Gastrocnemius medialis (tissue), 4 donors: ENCODE measurements at regions not wholly inside any gene's neighbourhood (a gene's known extent, or its start where the extent isn't known, plus 50 kb on each side); places are given as distances from the start of the nearest gene placed in this dataset.

Experiments used
- POLR2A ChIP-seq, 2 donors: fragments of 450-650 bp; IDR thresholded peaks; one replicate each; pipeline ENCODE4 v1.6.1; 2017; ENCODE audit warnings: antibody characterized with exemption in 2 of 2, mild to moderate bottlenecking in 2 of 2, moderate library complexity in 2 of 2
- TF ChIP-seq, protein P1 (sequence below), 5 experiments: fragments of 450-650 bp in 3 of 5; fragments of 200-600 bp in 2 of 5; sonication (generic) in 2 of 5; IDR thresholded peaks in 4 of 5; conservative IDR thresholded peaks in 1 of 5; 1 replicate in 4 of 5; 2 replicates in 1 of 5; pipeline ENCODE4 v1.5.1; 2016 to 2019; ENCODE audit warnings: antibody characterized with exemption in 5 of 5, mild to moderate bottlenecking in 3 of 5, moderate library complexity in 3 of 5

DNA sequence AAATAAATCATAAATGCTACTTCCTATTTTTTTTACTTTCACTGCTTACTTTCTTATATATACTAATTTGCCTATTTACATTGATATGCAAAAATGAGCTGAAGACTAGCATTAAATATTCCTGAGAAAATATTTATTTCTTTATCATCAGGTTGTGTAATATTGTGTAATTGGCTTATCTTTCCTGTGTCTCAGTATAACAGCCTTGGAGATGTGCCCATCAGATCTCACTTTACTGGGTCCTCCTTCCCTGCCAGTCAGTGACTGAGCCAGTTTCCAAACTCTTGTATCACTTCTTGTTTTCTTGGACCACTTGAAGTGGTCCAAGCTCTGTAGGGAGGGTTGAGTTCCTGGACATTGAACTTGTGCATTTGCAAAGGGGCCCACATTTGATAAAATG is 900.0 kb downstream of the LUZP2 start:
- no peak for TF ChIP-seq POLR2A (IDR thresholded peaks at IDR 0.05)
- TF ChIP-seq, protein P1, sequence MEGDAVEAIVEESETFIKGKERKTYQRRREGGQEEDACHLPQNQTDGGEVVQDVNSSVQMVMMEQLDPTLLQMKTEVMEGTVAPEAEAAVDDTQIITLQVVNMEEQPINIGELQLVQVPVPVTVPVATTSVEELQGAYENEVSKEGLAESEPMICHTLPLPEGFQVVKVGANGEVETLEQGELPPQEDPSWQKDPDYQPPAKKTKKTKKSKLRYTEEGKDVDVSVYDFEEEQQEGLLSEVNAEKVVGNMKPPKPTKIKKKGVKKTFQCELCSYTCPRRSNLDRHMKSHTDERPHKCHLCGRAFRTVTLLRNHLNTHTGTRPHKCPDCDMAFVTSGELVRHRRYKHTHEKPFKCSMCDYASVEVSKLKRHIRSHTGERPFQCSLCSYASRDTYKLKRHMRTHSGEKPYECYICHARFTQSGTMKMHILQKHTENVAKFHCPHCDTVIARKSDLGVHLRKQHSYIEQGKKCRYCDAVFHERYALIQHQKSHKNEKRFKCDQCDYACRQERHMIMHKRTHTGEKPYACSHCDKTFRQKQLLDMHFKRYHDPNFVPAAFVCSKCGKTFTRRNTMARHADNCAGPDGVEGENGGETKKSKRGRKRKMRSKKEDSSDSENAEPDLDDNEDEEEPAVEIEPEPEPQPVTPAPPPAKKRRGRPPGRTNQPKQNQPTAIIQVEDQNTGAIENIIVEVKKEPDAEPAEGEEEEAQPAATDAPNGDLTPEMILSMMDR (IDR thresholded peaks at IDR 0.05 in 4 of 5, conservative IDR thresholded peaks at IDR 0.05 in 1 of 5) = no peak
